ENCODE measurements at regions not wholly inside any gene's neighbourhood (a gene's known extent, or its start where the extent isn't known, plus 50 kb on each side); places are given as distances from the start of the nearest gene placed in this dataset.

DNA sequence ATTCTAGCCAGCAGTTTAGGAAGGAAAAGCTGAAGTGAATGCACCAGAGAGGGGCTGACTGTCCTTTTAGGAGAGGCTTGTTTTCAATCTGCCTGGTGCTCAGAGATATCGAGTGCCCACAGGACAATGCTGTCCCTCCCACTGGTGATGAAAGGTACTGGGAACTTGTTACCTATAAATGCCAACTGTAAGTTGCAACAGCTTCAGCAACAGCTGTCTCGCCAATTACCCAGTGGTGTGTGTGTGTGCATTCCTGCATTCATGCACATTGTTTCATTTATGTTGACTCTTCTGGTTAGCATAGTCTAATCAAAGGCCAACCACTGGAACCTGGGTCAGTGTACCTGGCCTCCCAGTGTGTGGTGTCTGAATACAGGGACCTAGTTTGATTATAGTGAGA, 161.1 kb downstream of the CSNK1G3 start:
- no peak for ATAC-seq
- intact Hi-C loops (cut with micrococcal nuclease): no loop called here
- CTCF ChIA-PET: no interaction called here

GRCh38 chr5:123671711-123672456, 159.9 kb downstream of the CSNK1G3 start:
- BruUV-seq (replicated peaks): no TSS peak
- no peak overlapping the region for H3K4me2 ChIP-seq (ENCODE audit: low read length)
- POLR2A ChIA-PET: no interaction called here
- TF ChIP-seq CEBPB (IDR thresholded peaks at IDR 0.05; ENCODE audit: low read depth): no peak
- TF ChIP-seq ELF1 (IDR thresholded peaks at IDR 0.05; ENCODE audit: borderline replicate concordance, low read depth): no peak
- no peak for TF ChIP-seq RAD21 (IDR thresholded peaks at IDR 0.05; ENCODE audit: low read depth)
- TF ChIP-seq EZH2 (IDR thresholded peaks at IDR 0.05): no peak
- TF ChIP-seq FOSL1 (IDR thresholded peaks at IDR 0.05; ENCODE audit: low read depth): no peak
- TF ChIP-seq SIN3A (IDR thresholded peaks at IDR 0.05; ENCODE audit: low read depth): no peak
- no peak for TF ChIP-seq EZH2phosphoT487 (IDR thresholded peaks at IDR 0.05; ENCODE audit: borderline replicate concordance)
- TF ChIP-seq, protein P1, sequence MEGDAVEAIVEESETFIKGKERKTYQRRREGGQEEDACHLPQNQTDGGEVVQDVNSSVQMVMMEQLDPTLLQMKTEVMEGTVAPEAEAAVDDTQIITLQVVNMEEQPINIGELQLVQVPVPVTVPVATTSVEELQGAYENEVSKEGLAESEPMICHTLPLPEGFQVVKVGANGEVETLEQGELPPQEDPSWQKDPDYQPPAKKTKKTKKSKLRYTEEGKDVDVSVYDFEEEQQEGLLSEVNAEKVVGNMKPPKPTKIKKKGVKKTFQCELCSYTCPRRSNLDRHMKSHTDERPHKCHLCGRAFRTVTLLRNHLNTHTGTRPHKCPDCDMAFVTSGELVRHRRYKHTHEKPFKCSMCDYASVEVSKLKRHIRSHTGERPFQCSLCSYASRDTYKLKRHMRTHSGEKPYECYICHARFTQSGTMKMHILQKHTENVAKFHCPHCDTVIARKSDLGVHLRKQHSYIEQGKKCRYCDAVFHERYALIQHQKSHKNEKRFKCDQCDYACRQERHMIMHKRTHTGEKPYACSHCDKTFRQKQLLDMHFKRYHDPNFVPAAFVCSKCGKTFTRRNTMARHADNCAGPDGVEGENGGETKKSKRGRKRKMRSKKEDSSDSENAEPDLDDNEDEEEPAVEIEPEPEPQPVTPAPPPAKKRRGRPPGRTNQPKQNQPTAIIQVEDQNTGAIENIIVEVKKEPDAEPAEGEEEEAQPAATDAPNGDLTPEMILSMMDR (IDR thresholded peaks at IDR 0.05 in 2 of 3, conservative IDR thresholded peaks at IDR 0.05 in 1 of 3; ENCODE audit: borderline replicate concordance in 1 of 3, insufficient read depth in 1 of 3, low read depth in 2 of 3, low read length in 2 of 3): no peak
- TF ChIP-seq TCF7L2 (IDR thresholded peaks at IDR 0.05; ENCODE audit: borderline replicate concordance, extremely low read depth, insufficient read depth, insufficient read length): no peak
- no peak for TF ChIP-seq YY1 (IDR thresholded peaks at IDR 0.05; ENCODE audit: extremely low read depth, insufficient replicate concordance, low read depth, low read length)
- TF ChIP-seq, protein P2, sequence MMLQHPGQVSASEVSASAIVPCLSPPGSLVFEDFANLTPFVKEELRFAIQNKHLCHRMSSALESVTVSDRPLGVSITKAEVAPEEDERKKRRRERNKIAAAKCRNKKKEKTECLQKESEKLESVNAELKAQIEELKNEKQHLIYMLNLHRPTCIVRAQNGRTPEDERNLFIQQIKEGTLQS (IDR thresholded peaks at IDR 0.05): no peak
- no peak for TF ChIP-seq ZNF274 (IDR thresholded peaks at IDR 0.05; ENCODE audit: low read depth, low read length)

More for the DNA sequence above, 161.1 kb downstream of the CSNK1G3 start:
- DNase-seq (ENCODE audit: low read depth, low spot score): no peak
- no peak overlapping the region for H3K27ac ChIP-seq (ENCODE audit: low read depth, low read length)
- H3K9ac ChIP-seq (ENCODE audit: low read length): no peak overlapping the region
- no peaks in the 10 kb centered on the region for H3K9me3 ChIP-seq (ENCODE audit: control insufficient read depth in 1 of 2, insufficient read depth in 1 of 2, low read depth in 1 of 2, low read length in 2 of 2)
- no peaks in the 10 kb centered on the region for H3K9me2 ChIP-seq (ENCODE audit: insufficient read depth)
- ChIA-PET POLR2A (no interaction called here), RAD21 (ENCODE audit: low non-redundant PET in 1 of 2, low total read pairs in 2 of 2, uncharacterized antibody in 2 of 2, unreplicated experiment in 2 of 2) (interaction anchor here in 1 of 2 experiments (0.6 kb wide), 1 partner anchor 256 kb away, joined by 3 read pairs; no protein-coding TSS in a partner anchor)
- H3K4me2 ChIP-seq (ENCODE audit: low read length): no peak overlapping the region
- H3K36me3 ChIP-seq (ENCODE audit: control insufficient read depth in 1 of 2, insufficient read depth in 2 of 2, low read length in 2 of 2): no peaks in the 10 kb centered on the region
- no peak overlapping the region for H3K4me3 ChIP-seq (replicated peaks in 1 of 2; ENCODE audit: low read depth in 1 of 2, low read length in 2 of 2)
- no peaks in the 10 kb centered on the region for H3K4me1 ChIP-seq (ENCODE audit: control insufficient read depth in 1 of 2, insufficient read depth in 2 of 2, low read length in 2 of 2)
- TF ChIP-seq RAD21 (IDR thresholded peaks at IDR 0.05; ENCODE audit: low read depth): no peak
- no peak for TF ChIP-seq TCF7L2 (IDR thresholded peaks at IDR 0.05; ENCODE audit: borderline replicate concordance, extremely low read depth, insufficient read depth, insufficient read length)
- TF ChIP-seq MAX (IDR thresholded peaks at IDR 0.05): no peak
- H3K79me2 ChIP-seq (ENCODE audit: insufficient read depth, low read length): no peaks in the 10 kb centered on the region
- no peaks in the 10 kb centered on the region for H3K27me3 ChIP-seq (ENCODE audit: insufficient read depth, low read length)
- no peaks in the 10 kb centered on the region; the same call in 1 of the 2 replicates for H4K20me1 ChIP-seq (ENCODE audit: insufficient read depth)
- no TSS peak for BruUV-seq (replicated peaks)
- H2AFZ ChIP-seq (ENCODE audit: low read depth, low read length, poor library complexity, severe bottlenecking): no peak overlapping the region

More at GRCh38 chr5:123671711-123672456, 159.9 kb downstream of the CSNK1G3 start:
- Histone ChIP-seq H3K27ac (ENCODE audit: low read depth, low read length) (no peak overlapping the region), H3K79me2 (ENCODE audit: insufficient read depth, low read length) (no peaks in the 10 kb centered on the region), H3K36me3 (ENCODE audit: control insufficient read depth in 1 of 2, insufficient read depth in 2 of 2, low read length in 2 of 2) (no peaks in the 10 kb centered on the region), H4K20me1 (ENCODE audit: insufficient read depth) (no peaks in the 10 kb centered on the region; the same call in 1 of the 2 replicates), H3K27me3 (ENCODE audit: insufficient read depth, low read length) (no peaks in the 10 kb centered on the region), H3K4me1 (ENCODE audit: control insufficient read depth in 1 of 2, insufficient read depth in 2 of 2, low read length in 2 of 2) (no peaks in the 10 kb centered on the region), H2AFZ (ENCODE audit: low read depth, low read length, poor library complexity, severe bottlenecking) (peak overlapping the region; percentile 60), H3K9me3 (ENCODE audit: control insufficient read depth in 1 of 2, insufficient read depth in 1 of 2, low read depth in 1 of 2, low read length in 2 of 2) (no peaks in the 10 kb centered on the region), H3K9me2 (ENCODE audit: insufficient read depth) (no peaks in the 10 kb centered on the region), H3K4me3 (replicated peaks in 1 of 2; ENCODE audit: low read depth in 1 of 2, low read length in 2 of 2) (no peak overlapping the region), H3K9ac (ENCODE audit: low read length) (no peak overlapping the region)
- intact Hi-C loops (cut with micrococcal nuclease): no loop called here
- ATAC-seq (no peak), DNase-seq (ENCODE audit: low read depth, low spot score) (no peak)
- RAD21 ChIA-PET (ENCODE audit: low non-redundant PET in 1 of 2, low total read pairs in 2 of 2, uncharacterized antibody in 2 of 2, unreplicated experiment in 2 of 2): no interaction called here
- CTCF ChIA-PET: interaction anchor here (1.3 kb wide), 1 partner anchor 245 kb away, joined by 4 read pairs; no protein-coding TSS in a partner anchor

All from HCT116 (cell line).